GM12892 (cell line): ENCODE measurements at regions not wholly inside any gene's neighbourhood (a gene's known extent, or its start where the extent isn't known, plus 50 kb on each side); places are given as distances from the start of the nearest gene placed in this dataset.

Experiments
- POLR2A ChIP-seq: IDR thresholded peaks from 2 replicates; pipeline ENCODE4 v1.6.1; 2011; ENCODE audit warnings: low read depth, low read length, control low read depth
- POLR2AphosphoS5 ChIP-seq: IDR thresholded peaks from 2 replicates; pipeline ENCODE4 v1.6.1; 2011; ENCODE audit warnings: low read depth, low read length, control low read depth
- TAF1 ChIP-seq: IDR thresholded peaks from 2 replicates; pipeline ENCODE4 v1.6.1; 2011; ENCODE audit warnings: low read depth, mild to moderate bottlenecking, control low read depth, low read length, borderline replicate concordance

DNA sequence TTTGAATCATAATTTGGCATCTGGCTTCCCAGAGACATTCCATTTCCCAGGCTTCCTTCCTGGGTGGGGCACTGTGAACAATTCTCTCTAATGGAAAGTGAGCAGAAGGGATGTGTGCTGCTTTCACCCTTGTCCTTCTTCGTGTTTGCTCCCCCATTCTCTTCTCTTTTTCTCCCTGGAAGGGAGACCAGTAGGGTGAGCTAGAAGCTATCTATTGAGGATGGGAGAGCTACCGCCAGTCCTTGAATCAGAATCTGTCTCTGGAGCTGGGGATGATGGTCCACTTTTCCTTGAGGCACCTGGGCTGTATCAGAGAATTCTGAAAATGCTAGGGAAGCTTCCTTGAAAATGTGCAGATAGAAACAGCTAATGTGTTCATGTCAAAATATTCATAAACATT is 453.9 kb downstream of the WDR72 start:
- no peak for TF ChIP-seq POLR2AphosphoS5
- TF ChIP-seq POLR2A: no peak
- no peak for TF ChIP-seq TAF1
